HG02852 (cell line): ENCODE measurements at regions not wholly inside any gene's neighbourhood (a gene's known extent, or its start where the extent isn't known, plus 50 kb on each side); places are given as distances from the start of the nearest gene placed in this dataset.
"Not testable (repeated sequence)": the region's sequence is repeated elsewhere in the genome, so short reads cannot be mapped to it uniquely, and the experiment has no call there.

Source experiments
- ATAC-seq: cut with Tn5 transposase; IDR thresholded peaks from one replicate; pipeline ENCODE4 v1.9.1; 2021; ENCODE audit warnings: mild to moderate bottlenecking, moderate library complexity; ENCODE audit not compliant: unreplicated experiment

GRCh38 chr6:112920994-112921393, 573.9 kb downstream of the RFPL4B start:
- no peak for ATAC-seq

- ATAC-seq: no peak
Measured at GRCh38 chr6:112923940-112924587, 576.9 kb downstream of the RFPL4B start.

GRCh38 chr6:112925702-112926101, 578.6 kb downstream of the RFPL4B start:
- no peak for ATAC-seq

- no peak for ATAC-seq
Measured at GRCh38 chr6:112927641-112928320, 580.7 kb downstream of the RFPL4B start.

- ATAC-seq: no peak
Measured at GRCh38 chr6:112929641-112930040, 582.5 kb downstream of the RFPL4B start.

GRCh38 chr6:112931832-112932231, 584.7 kb downstream of the RFPL4B start:
- ATAC-seq: no peak

- ATAC-seq: no peak
Measured at GRCh38 chr6:112933947-112934346, 586.8 kb downstream of the RFPL4B start.

GRCh38 chr6:112934433-112935327, 587.5 kb downstream of the RFPL4B start:
- no peak for ATAC-seq

GRCh38 chr6:112935402-112936078, 588.4 kb downstream of the RFPL4B start:
- ATAC-seq: no peak

- ATAC-seq: no peak
Measured at GRCh38 chr6:112936079-112936472, 588.9 kb downstream of the RFPL4B start.

GRCh38 chr6:112936504-112936903, 589.4 kb downstream of the RFPL4B start:
- no peak for ATAC-seq

GRCh38 chr6:112937690-112938089, 590.6 kb downstream of the RFPL4B start:
- ATAC-seq: not testable (repeated sequence)

- ATAC-seq: no peak
Measured at GRCh38 chr6:112938650-112939049, 591.5 kb downstream of the RFPL4B start.

- no peak for ATAC-seq
Measured at GRCh38 chr6:112939563-112939962, 592.4 kb downstream of the RFPL4B start.

GRCh38 chr6:112941613-112942012, 594.5 kb downstream of the RFPL4B start:
- ATAC-seq: no peak

- no peak for ATAC-seq
Measured at GRCh38 chr6:112946051-112946450, 598.9 kb downstream of the RFPL4B start.

GRCh38 chr6:112947507-112947906, 600.4 kb downstream of the RFPL4B start:
- ATAC-seq: no peak

- ATAC-seq: no peak
Measured at GRCh38 chr6:112951829-112952228, 604.7 kb downstream of the RFPL4B start.

GRCh38 chr6:112955743-112956142, 608.6 kb downstream of the RFPL4B start:
- ATAC-seq: not testable (repeated sequence)

- ATAC-seq: no peak
Measured at GRCh38 chr6:112956696-112957535, 609.8 kb downstream of the RFPL4B start.
